ENCODE measurements at regions not wholly inside any gene's neighbourhood (a gene's known extent, or its start where the extent isn't known, plus 50 kb on each side); places are given as distances from the start of the nearest gene placed in this dataset.

GRCh38 chr12:72082986-72083820 lies 144.6 kb downstream of the TPH2 start:
- Histone ChIP-seq H3K4me1 (ENCODE audit: low read depth) (no peaks in the 10 kb centered on the region), H3K27ac (no peak overlapping the region), H3K9me3 (ENCODE audit: low read depth) (no peaks in the 10 kb centered on the region), H3K36me3 (no peaks in the 10 kb centered on the region), H3K4me3 (no peak overlapping the region), H3K27me3 (no peaks in the 10 kb centered on the region)
- DNase-seq (ENCODE audit: low read depth in 1 of 2, low spot score in 1 of 2) = no peak
- TF ChIP-seq, protein P1, sequence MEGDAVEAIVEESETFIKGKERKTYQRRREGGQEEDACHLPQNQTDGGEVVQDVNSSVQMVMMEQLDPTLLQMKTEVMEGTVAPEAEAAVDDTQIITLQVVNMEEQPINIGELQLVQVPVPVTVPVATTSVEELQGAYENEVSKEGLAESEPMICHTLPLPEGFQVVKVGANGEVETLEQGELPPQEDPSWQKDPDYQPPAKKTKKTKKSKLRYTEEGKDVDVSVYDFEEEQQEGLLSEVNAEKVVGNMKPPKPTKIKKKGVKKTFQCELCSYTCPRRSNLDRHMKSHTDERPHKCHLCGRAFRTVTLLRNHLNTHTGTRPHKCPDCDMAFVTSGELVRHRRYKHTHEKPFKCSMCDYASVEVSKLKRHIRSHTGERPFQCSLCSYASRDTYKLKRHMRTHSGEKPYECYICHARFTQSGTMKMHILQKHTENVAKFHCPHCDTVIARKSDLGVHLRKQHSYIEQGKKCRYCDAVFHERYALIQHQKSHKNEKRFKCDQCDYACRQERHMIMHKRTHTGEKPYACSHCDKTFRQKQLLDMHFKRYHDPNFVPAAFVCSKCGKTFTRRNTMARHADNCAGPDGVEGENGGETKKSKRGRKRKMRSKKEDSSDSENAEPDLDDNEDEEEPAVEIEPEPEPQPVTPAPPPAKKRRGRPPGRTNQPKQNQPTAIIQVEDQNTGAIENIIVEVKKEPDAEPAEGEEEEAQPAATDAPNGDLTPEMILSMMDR (IDR thresholded peaks at IDR 0.05; ENCODE audit: low read depth, low read length) = no peak

DNA sequence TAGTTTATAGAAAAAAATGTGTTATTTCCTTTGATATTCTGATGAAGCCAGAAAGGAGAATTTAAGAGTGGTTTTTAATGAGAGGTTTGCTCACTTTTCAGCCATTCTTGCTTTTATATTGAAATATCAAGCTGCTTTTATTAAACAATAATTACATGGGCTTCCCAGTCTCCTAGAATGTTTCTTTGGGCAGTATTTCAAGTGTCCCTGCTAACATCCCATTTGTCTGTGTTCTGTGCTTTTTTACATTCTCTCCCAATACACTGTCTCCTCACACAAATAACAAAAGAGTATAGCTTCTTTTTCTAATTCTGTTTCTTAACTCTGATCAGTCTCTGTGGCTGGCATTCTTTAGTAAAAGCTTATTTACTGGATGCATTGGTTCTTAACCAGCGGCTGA lies 145.4 kb downstream of the TPH2 start:
- TF ChIP-seq, protein P1 (IDR thresholded peaks at IDR 0.05; ENCODE audit: low read depth, low read length) = no peak
- DNase-seq (ENCODE audit: low read depth in 1 of 2, low spot score in 1 of 2) = no peak
- Histone ChIP-seq H3K36me3 (no peaks in the 10 kb centered on the region), H3K4me1 (ENCODE audit: low read depth) (no peaks in the 10 kb centered on the region), H3K4me3 (no peak overlapping the region), H3K27me3 (no peaks in the 10 kb centered on the region), H3K9me3 (ENCODE audit: low read depth) (no peaks in the 10 kb centered on the region), H3K27ac (no peak overlapping the region)

- no peak overlapping the region for H3K27ac ChIP-seq
- no peaks in the 10 kb centered on the region for H3K4me1 ChIP-seq (ENCODE audit: low read depth)
- no peak for DNase-seq (ENCODE audit: low read depth in 1 of 2, low spot score in 1 of 2)
- no peak overlapping the region for H3K4me3 ChIP-seq
- no peaks in the 10 kb centered on the region for H3K27me3 ChIP-seq
- no peaks in the 10 kb centered on the region for H3K9me3 ChIP-seq (ENCODE audit: low read depth)
- TF ChIP-seq, protein P1 (IDR thresholded peaks at IDR 0.05; ENCODE audit: low read depth, low read length) = no peak
- H3K36me3 ChIP-seq = no peaks in the 10 kb centered on the region
Observed at GRCh38 chr12:72084880-72085279, 146.2 kb downstream of the TPH2 start.

DNA sequence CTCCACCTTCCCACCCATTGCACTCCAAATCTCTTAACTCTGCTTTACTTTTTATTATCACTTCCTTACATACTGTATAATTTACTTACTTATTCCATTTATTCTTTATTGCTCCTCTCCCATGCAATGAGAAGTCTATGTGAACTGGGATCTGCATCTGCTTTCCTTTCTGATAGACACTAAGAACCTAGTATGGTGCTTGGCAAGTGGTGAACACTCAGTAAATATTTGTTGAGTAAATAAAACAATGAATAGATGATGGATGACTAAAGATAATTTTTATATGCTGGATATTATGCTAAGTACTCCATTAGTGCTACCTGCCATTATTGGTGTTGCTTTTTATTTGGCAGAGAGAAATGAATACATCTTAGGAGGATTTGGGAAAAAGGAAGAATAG lies 151.0 kb downstream of the TPH2 start:
- Histone ChIP-seq H3K36me3 (no peaks in the 10 kb centered on the region), H3K27ac (no peak overlapping the region), H3K4me3 (no peak overlapping the region), H3K27me3 (no peaks in the 10 kb centered on the region), H3K4me1 (ENCODE audit: low read depth) (no peaks in the 10 kb centered on the region), H3K9me3 (ENCODE audit: low read depth) (no peaks in the 10 kb centered on the region)
- TF ChIP-seq, protein P1 (IDR thresholded peaks at IDR 0.05; ENCODE audit: low read depth, low read length) = no peak
- DNase-seq (ENCODE audit: low read depth in 1 of 2, low spot score in 1 of 2) = no peak

- no peak overlapping the region for H3K4me3 ChIP-seq
- TF ChIP-seq, protein P1 (IDR thresholded peaks at IDR 0.05; ENCODE audit: low read depth, low read length) = no peak
- H3K27me3 ChIP-seq = no peaks in the 10 kb centered on the region
Observed at GRCh38 chr12:72093424-72093823, 154.8 kb downstream of the TPH2 start.

More at GRCh38 chr12:72093424-72093823, 154.8 kb downstream of the TPH2 start:
- Histone ChIP-seq H3K4me1 (ENCODE audit: low read depth) (no peaks in the 10 kb centered on the region), H3K27ac (no peak overlapping the region), H3K36me3 (no peaks in the 10 kb centered on the region), H3K9me3 (ENCODE audit: low read depth) (no peaks in the 10 kb centered on the region)
- no peak for DNase-seq (ENCODE audit: low read depth in 1 of 2, low spot score in 1 of 2)

All from cardiac muscle cell (in vitro differentiated cells and primary cell).